Activated naive CD4-positive, alpha-beta T cell treated with anti-CD3 and anti-CD28 coated beads, Interleukin-2, amount 50 U/mL, for 72 hours (primary cell): ENCODE measurements at regions not wholly inside any gene's neighbourhood (a gene's known extent, or its start where the extent isn't known, plus 50 kb on each side); places are given as distances from the start of the nearest gene placed in this dataset.

Experiments used
- ATAC-seq, 2 donors: fragments of 150-1000 bp; cut with Tn5 transposase; 2 replicates each; pipeline ENCODE4 v1.10.0; 2021; ENCODE audit warnings: mild to moderate bottlenecking in 2 of 2, moderate library complexity in 2 of 2
- DNase-seq, 2 donors: peaks; one replicate each; pipeline ENCODE4 v3.0.0; 2021 to 2022; ENCODE audit warnings: low spot score in 2 of 2
- H3K27ac Mint-ChIP-seq, 2 donors: one replicate each; pipeline ENCODE4 v1.8.0; 2022; ENCODE audit warnings: mild to moderate bottlenecking in 2 of 2, mixed read lengths in 2 of 2
- H3K36me3 Mint-ChIP-seq, 2 donors: one replicate each; pipeline ENCODE4 v1.8.0; 2022; ENCODE audit warnings: mixed read lengths in 2 of 2
- H3K9me3 Mint-ChIP-seq, 2 donors: one replicate each; pipeline ENCODE4 v1.8.0; 2022; ENCODE audit warnings: mixed read lengths in 2 of 2

GRCh38 chr21:15390049-15390448, 325.2 kb upstream of the NRIP1 start:
- H3K27ac Mint-ChIP-seq = no peak overlapping the region
- no peaks in the 10 kb centered on the region for H3K36me3 Mint-ChIP-seq
- DNase-seq (no peak), ATAC-seq (no peak)
- no peaks in the 10 kb centered on the region for H3K9me3 Mint-ChIP-seq

GRCh38 chr21:15397258-15397657, 332.5 kb upstream of the NRIP1 start:
- ATAC-seq (no peak), DNase-seq (no peak)
- H3K9me3 Mint-ChIP-seq = no peaks in the 10 kb centered on the region
- no peaks in the 10 kb centered on the region for H3K36me3 Mint-ChIP-seq
- no peak overlapping the region for H3K27ac Mint-ChIP-seq

DNA sequence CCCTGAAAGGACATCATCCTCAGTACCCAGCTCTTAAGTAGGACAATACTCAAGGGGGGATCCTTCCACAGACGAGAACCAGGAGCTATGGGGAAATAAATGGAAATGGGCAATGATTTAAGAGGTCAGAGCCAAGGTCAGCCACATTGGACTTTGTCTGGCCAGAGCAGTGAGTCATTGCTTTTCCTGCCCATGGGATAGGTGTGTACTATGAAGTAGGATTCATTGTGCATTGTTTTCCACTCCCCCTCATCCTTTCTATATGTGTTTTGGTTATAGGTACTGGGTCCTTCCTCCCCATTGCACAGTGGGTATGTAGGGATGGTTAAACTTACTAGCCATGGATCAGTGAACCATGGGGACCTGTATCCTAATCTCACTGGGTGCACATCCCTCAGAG, 328.9 kb upstream of the USP25 start:
- DNase-seq (no peak), ATAC-seq (no peak)
- no peaks in the 10 kb centered on the region for H3K36me3 Mint-ChIP-seq

GRCh38 chr21:15401331-15401730, 328.5 kb upstream of the USP25 start:
- no peak for DNase-seq
- ATAC-seq = no peak
- Mint-ChIP-seq H3K27ac (no peak overlapping the region), H3K36me3 (no peaks in the 10 kb centered on the region), H3K9me3 (peaks cover 0 to 4% of the 10 kb centered on the region in 2 donors)

More for the DNA sequence above, 328.9 kb upstream of the USP25 start:
- Mint-ChIP-seq H3K9me3 (no peaks in the 10 kb centered on the region), H3K27ac (no peak overlapping the region)

DNA sequence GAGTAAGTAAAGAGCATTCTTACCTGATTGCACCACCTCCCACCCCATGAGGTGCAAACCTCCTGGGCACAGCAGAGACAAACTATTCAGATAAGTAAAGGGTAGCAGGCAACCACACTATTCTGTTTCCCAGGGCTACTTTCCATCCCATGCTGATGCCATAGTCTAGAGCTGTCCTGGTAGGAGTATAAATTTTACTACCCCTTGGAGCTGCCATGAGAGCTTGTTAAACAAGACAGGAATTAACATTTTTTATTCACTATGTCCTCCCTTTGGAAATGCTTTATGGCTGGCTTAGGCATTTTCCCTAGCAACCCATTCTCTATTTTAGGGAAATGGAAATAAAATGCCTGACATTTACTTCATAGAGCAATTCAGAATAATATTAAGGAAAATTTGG, 324.6 kb upstream of the USP25 start:
- no peaks in the 10 kb centered on the region for H3K36me3 Mint-ChIP-seq
- H3K27ac Mint-ChIP-seq = no peak overlapping the region

DNA sequence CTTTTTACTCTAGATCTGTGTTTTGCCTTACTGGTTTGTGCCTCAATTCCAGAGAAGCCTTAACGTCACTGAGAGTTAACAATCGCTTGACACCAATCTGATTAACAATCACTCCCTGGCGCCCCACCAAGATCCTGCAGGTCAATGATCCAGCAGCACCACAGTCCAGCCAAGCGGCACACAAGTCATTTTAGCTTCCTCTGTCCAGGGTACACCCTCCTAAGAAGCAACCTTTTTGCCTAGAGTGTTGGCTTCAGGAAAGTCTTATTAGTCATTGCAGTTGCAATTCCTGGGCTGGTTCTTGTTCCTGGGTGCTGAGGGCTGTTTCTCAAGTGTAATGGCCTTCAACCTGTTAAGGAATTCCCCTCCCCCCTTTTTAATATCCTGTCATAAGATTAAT, 323.0 kb upstream of the USP25 start:
- ATAC-seq = no peak
- H3K36me3 Mint-ChIP-seq = peaks cover 0 to 9% of the 10 kb centered on the region in 2 donors

More for the DNA sequence above, 324.6 kb upstream of the USP25 start:
- no peak for ATAC-seq
- peaks cover 0 to 4% of the 10 kb centered on the region in 2 donors for H3K9me3 Mint-ChIP-seq
- no peak for DNase-seq

DNA sequence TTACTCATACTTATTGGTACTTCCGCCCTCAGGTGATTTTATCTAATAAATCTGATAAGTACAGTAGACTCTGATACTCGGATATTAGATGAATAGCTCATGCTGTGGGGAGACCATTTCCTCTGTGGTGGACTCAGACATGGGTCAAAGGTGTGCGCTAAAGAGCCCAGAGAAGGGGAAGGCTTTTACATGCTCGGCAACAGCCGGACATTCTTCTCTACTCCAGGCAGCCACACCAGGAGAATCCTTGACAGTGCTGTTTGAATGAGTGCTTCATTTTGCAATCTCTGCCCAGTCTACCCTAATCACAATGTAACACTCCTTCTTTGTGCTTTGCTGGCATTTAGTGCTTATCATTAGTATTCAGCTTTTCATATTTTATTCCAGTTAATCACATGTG, 322.2 kb upstream of the USP25 start:
- H3K36me3 Mint-ChIP-seq = peaks cover 0 to 17% of the 10 kb centered on the region in 2 donors
- no peak overlapping the region for H3K27ac Mint-ChIP-seq
- no peak for DNase-seq
- ATAC-seq = no peak
- peaks cover 7 to 21% of the 10 kb centered on the region in 2 donors for H3K9me3 Mint-ChIP-seq

More for the DNA sequence above, 323.0 kb upstream of the USP25 start:
- DNase-seq = no peak
- no peak overlapping the region for H3K27ac Mint-ChIP-seq
- H3K9me3 Mint-ChIP-seq = peaks cover 5 to 13% of the 10 kb centered on the region in 2 donors

GRCh38 chr21:15408089-15408488, 321.7 kb upstream of the USP25 start:
- peaks cover 0 to 19% of the 10 kb centered on the region in 2 donors for H3K36me3 Mint-ChIP-seq
- no peak for DNase-seq
- H3K9me3 Mint-ChIP-seq = peaks cover 7 to 23% of the 10 kb centered on the region in 2 donors
- H3K27ac Mint-ChIP-seq = no peak overlapping the region
- ATAC-seq = peak in 1 of 2 donors; percentile 55

DNA sequence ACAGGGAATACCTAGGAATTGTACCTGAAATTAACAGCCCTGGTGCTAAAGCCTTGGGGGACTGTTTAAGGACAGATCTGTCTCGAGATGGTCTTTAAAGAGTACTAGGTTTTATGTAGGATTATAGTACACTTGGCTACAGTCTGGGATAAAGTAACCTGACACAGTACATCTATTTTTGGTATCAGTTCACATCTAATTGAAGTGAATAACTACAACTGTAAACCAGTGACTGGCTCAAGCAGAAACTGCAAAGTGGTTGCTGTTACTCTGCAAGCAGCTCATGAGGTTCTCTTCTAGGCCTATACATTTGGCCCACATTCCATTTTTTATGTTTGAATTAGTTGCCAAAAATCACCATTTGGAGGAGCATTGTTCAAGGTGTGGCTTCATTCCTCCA, 320.8 kb upstream of the USP25 start:
- DNase-seq = no peak
- no peak for ATAC-seq
- H3K27ac Mint-ChIP-seq = no peak overlapping the region
- peaks cover 0 to 19% of the 10 kb centered on the region in 2 donors for H3K36me3 Mint-ChIP-seq
- peaks cover 7 to 23% of the 10 kb centered on the region in 2 donors for H3K9me3 Mint-ChIP-seq

GRCh38 chr21:15410853-15411252, 318.9 kb upstream of the USP25 start:
- no peak overlapping the region for H3K27ac Mint-ChIP-seq
- ATAC-seq (no peak), DNase-seq (no peak)
- peaks cover 7 to 23% of the 10 kb centered on the region in 2 donors for H3K9me3 Mint-ChIP-seq
- H3K36me3 Mint-ChIP-seq = peaks cover 0 to 19% of the 10 kb centered on the region in 2 donors

DNA sequence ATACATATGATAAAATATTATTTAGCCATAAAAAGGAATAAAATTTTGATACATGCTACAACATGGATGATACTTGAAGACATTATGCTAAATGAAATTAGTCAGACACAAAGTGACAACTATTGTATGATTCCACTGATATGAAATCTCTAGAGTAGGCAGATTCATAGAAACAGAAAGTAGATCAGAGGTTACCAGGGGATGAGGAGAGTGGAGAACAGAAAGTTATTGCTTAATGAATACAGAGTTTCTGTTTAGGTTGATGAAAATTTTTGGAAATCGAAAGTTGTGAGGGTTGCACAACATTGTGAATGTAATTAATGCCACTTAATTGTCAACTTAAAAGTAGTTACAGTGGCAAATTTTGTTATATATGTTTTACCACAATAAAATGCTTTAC, 315.7 kb upstream of the USP25 start:
- Mint-ChIP-seq H3K27ac (no peak overlapping the region), H3K36me3 (peaks cover 0 to 19% of the 10 kb centered on the region in 2 donors), H3K9me3 (peaks cover 7 to 18% of the 10 kb centered on the region in 2 donors)
- DNase-seq = no peak
- peak; percentile 31 to 76 for ATAC-seq

GRCh38 chr21:15415541-15416261, 314.1 kb upstream of the USP25 start:
- Mint-ChIP-seq H3K36me3 (peaks cover 0 to 19% of the 10 kb centered on the region in 2 donors), H3K9me3 (peaks cover 7 to 22% of the 10 kb centered on the region in 2 donors), H3K27ac (no peak overlapping the region)
- DNase-seq = no peak
- no peak for ATAC-seq

DNA sequence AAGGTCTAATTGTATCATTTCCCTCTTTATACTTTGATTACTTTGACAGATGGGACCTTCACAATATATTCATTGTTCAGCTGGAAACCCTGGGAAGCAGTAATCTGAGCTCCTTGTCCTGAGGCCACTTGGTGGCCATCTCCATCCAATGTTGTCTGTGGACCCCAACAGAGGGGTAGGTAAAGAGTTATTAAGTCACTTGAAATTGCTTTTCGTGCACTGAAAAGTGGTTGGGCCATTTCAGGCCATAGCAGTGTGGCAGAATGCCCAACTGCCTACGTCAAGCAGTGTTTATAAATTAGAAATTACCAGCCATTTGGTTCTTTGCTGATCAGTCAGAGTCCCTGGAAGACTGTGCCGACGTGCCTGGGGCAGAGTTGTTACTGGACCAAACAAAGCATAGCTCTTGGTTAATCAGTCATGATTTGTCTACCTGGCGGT, 308.3 kb upstream of the USP25 start:
- H3K9me3 Mint-ChIP-seq = peaks cover 0 to 4% of the 10 kb centered on the region in 2 donors
- DNase-seq (no peak), ATAC-seq (no peak)
- H3K36me3 Mint-ChIP-seq = no peaks in the 10 kb centered on the region
- no peak overlapping the region for H3K27ac Mint-ChIP-seq

DNA sequence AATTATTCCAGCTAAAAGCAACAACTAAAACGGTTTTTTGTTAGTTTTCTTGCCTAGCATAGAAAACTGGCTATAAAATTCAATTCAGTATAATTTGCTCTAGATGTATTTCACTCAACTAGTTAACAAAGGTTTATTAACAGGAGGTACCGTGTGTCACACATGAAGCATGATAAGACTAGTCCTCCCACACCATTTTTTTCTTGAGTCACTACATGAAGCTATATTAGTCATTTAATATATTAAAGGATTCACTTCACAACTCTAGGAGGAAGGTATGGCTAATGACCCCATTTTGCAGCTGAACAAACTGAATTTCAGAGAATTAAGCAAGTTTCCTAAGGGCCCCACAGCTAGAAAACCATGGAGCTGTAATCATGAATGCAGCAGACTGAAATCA, 307.8 kb upstream of the USP25 start:
- DNase-seq (no peak), ATAC-seq (peak; percentile 52 to 76)
- Mint-ChIP-seq H3K9me3 (peaks cover 0 to 4% of the 10 kb centered on the region in 2 donors), H3K27ac (peak overlapping the region in 1 of 2 donors; percentile 40), H3K36me3 (no peaks in the 10 kb centered on the region)

DNA sequence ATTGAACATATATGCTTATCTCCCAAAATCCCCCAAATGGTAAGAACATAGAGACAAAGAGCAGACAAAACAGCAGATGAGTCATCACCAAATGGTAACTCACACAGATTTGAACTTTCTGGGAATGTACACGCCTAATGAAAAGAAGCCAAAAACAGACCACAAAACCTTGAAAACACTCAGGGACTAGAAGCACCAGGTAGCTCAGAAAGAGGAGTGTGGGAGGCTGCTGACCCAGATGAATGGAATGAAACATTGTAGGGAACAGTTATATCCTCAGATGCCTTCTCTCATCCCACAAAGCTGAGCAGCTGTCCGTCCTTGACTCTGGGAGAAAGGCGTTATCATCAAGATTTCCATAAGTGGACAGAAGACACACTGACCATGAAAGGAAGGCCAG, 307.0 kb upstream of the USP25 start:
- Mint-ChIP-seq H3K36me3 (no peaks in the 10 kb centered on the region), H3K27ac (peak overlapping the region; percentile 13 to 40), H3K9me3 (peaks cover 0 to 4% of the 10 kb centered on the region in 2 donors)
- no peak for DNase-seq
- ATAC-seq = peak; percentile 77 to 81

DNA sequence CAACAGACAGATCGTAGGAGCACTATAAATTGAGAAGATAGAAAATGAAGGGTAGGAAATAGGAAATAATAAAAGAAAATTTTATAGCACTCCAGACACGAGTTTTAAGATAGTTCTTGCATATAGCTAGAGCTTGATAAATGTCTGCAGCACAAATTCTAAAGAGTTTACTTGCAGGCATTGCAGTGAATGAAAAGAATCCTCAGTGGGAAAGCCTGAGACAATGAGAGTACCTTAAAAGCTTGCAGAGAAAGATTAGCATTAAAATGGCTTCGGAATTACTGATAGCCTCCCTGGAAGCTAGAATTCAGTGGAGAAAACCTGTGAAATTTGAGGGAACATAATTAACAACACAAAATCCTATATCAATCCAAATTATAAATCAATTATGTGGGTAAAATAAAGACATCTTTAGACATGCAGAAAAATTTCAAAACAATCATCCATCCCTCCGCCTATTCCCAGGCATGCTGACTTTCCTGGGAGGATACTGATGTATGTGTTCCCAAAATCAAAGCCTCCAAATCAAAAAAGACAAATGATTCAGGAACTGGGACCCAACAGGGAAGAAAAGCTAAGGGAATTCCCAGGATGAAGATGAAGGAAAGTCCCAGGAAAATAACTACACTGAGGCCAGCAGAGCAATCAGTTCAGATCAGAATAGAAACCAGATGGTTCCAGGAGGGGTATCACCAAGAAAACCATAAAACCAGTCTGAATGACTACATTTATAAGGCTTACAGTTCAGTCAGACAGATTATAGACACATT, 305.9 kb upstream of the USP25 start:
- Mint-ChIP-seq H3K36me3 (no peaks in the 10 kb centered on the region), H3K27ac (no peak overlapping the region), H3K9me3 (peaks cover 0 to 4% of the 10 kb centered on the region in 2 donors)
- DNase-seq (no peak), ATAC-seq (no peak)

DNA sequence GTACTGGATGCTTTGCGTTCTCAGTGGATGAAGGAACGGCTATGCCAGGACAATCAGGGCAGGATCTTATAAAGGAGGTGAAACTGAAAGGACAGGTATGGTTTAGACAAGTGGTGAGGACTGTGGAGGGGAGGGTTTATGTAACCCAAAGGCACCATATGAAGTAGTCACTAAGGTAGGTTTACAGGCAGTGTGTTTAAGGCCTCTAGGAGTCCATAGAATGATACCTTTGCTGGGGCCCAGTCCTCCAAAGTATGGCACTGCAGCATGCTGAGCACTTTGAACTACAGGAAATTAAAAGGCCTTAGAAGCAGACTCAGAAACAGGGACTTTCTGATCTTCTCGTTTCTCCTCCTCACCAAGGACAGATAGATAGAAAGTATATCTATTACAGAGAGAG, 304.7 kb upstream of the USP25 start:
- Mint-ChIP-seq H3K9me3 (peaks cover 0 to 4% of the 10 kb centered on the region in 2 donors), H3K27ac (peak overlapping the region in 1 of 2 donors; percentile 5), H3K36me3 (no peaks in the 10 kb centered on the region)
- ATAC-seq (peak; percentile 48 to 52), DNase-seq (no peak)
